SK-N-SH treated with all-trans-retinoic acid at 6 μM for 48 hours (cell line): ENCODE measurements at regions not wholly inside any gene's neighbourhood (a gene's known extent, or its start where the extent isn't known, plus 50 kb on each side); places are given as distances from the start of the nearest gene placed in this dataset.

ENCODE experiments used
- ARNTL ChIP-seq: fragments of 450-650 bp; formaldehyde crosslinking; IDR thresholded peaks from 2 replicates; pipeline ENCODE4 v1.5.0; 2020; ENCODE audit warnings: low read depth, mild to moderate bottlenecking, moderate library complexity, borderline replicate concordance
- BACH2 ChIP-seq: fragments of 250-450 bp; sonication (Bioruptor Pico); IDR thresholded peaks from 2 replicates; pipeline ENCODE4 v1.9.0; 2021; ENCODE audit warnings: mild to moderate bottlenecking, borderline replicate concordance
- ESRRG ChIP-seq: fragments of 250-450 bp; sonication (Bioruptor Pico); IDR thresholded peaks from 2 replicates; pipeline ENCODE4 v1.6.1; 2021; ENCODE audit warnings: mild to moderate bottlenecking
- OSR1 ChIP-seq: fragments of 250-450 bp; sonication (Bioruptor Pico); IDR thresholded peaks from 2 replicates; pipeline ENCODE4 v1.8.0; 2022; ENCODE audit warnings: moderate library complexity, mild to moderate bottlenecking, inconsistent platforms
- RARB ChIP-seq: fragments of 250-450 bp; sonication (Bioruptor Pico); IDR thresholded peaks from 2 replicates; pipeline ENCODE4 v1.8.0; 2021; ENCODE audit warnings: mild to moderate bottlenecking, moderate library complexity
- SNAI2 ChIP-seq: fragments of 250-450 bp; sonication (Bioruptor Pico); IDR thresholded peaks from 2 replicates; pipeline ENCODE4 v1.5.0; 2020; ENCODE audit warnings: mild to moderate bottlenecking, moderate library complexity
- TCF4 ChIP-seq: fragments of 250-450 bp; sonication (Bioruptor Pico); IDR thresholded peaks from 2 replicates; pipeline ENCODE4 v1.8.0; 2021; ENCODE audit warnings: mild to moderate bottlenecking, moderate library complexity, borderline replicate concordance
- ZFP3 ChIP-seq: fragments of 250-450 bp; sonication (Bioruptor Pico); IDR thresholded peaks from 2 replicates; pipeline ENCODE4 v1.5.0; 2020; ENCODE audit warnings: mild to moderate bottlenecking, moderate library complexity
- ZFP30 ChIP-seq: fragments of 450-650 bp; formaldehyde crosslinking; IDR thresholded peaks from 2 replicates; pipeline ENCODE4 v1.5.0; 2022; ENCODE audit warnings: mild to moderate bottlenecking, moderate library complexity
- ZNF70 ChIP-seq: fragments of 450-650 bp; formaldehyde crosslinking; IDR thresholded peaks from 2 replicates; pipeline ENCODE4 v1.5.0; 2020; ENCODE audit warnings: mild to moderate bottlenecking, moderate library complexity
- ZNF8 ChIP-seq: fragments of 450-650 bp; formaldehyde crosslinking; IDR thresholded peaks from 2 replicates; pipeline ENCODE4 v1.5.0; 2020; ENCODE audit warnings: mild to moderate bottlenecking, moderate library complexity

GRCh38 chr21:32916088-32916487 lies 109.6 kb upstream of the OLIG2 start:
- TF ChIP-seq RARB (CRISPR knock-in tag) (no peak), ZNF70 (CRISPR knock-in tag) (no peak), TCF4 (CRISPR knock-in tag) (no peak), SNAI2 (no peak), ESRRG (CRISPR knock-in tag) (no peak), ZFP30 (CRISPR knock-in tag) (no peak), OSR1 (CRISPR knock-in tag) (no peak), ZNF8 (CRISPR knock-in tag) (no peak), ZFP3 (CRISPR knock-in tag) (no peak), ARNTL (CRISPR knock-in tag) (no peak), BACH2 (CRISPR knock-in tag) (no peak)
